Naive thymus-derived CD4-positive, alpha-beta T cell (primary cell): ENCODE measurements at regions not wholly inside any gene's neighbourhood (a gene's known extent, or its start where the extent isn't known, plus 50 kb on each side); places are given as distances from the start of the nearest gene placed in this dataset.

ENCODE experiments used
- ATAC-seq: fragments of 150-1000 bp; cut with Tn5 transposase; 2 replicates; pipeline ENCODE4 v1.10.0; 2021; ENCODE audit warnings: mild to moderate bottlenecking, moderate library complexity
- CTCF ChIA-PET: fragments of 350-600 bp; sonication (Branson Sonifier 250); formaldehyde crosslinking; loops from one replicate; lab custom pipeline; 2021; ENCODE audit warnings: antibody characterized with exemption; lab: Charles Lee
- POLR2A ChIA-PET: fragments of 350-600 bp; sonication (Branson Sonifier 250); formaldehyde crosslinking; loops from one replicate; lab custom pipeline; 2021; ENCODE audit warnings: antibody characterized with exemption, inconsistent platforms; lab: Charles Lee
- DNase-seq, 9 donors: peaks; one replicate each; pipeline versions ENCODE4 v3.0.0 to v3.0.0-alpha.2; 2020 to 2022; ENCODE audit warnings: mixed read lengths in 1 of 9
- H3K27ac ChIP-seq: one replicate; pipeline ENCODE4 v1.7.0; 2013; ENCODE audit warnings: mild to moderate bottlenecking, low read depth, low read length, moderate library complexity
- H3K27me3 ChIP-seq, 2 donors: one replicate each; pipeline ENCODE4 v1.7.0; 2013; ENCODE audit warnings: low read length in 2 of 2, mild to moderate bottlenecking in 2 of 2, moderate library complexity in 2 of 2; ENCODE audit not compliant: control insufficient read depth in 2 of 2, insufficient read depth in 2 of 2
- H3K36me3 ChIP-seq, 3 experiments: 1 replicate in 2 of 3; 2 replicates in 1 of 3; pipeline ENCODE4 v1.7.0; 2013; ENCODE audit warnings: low read length in 3 of 3, mild to moderate bottlenecking in 3 of 3, moderate library complexity in 1 of 3; ENCODE audit not compliant: insufficient read depth in 3 of 3, control insufficient read depth in 2 of 3
- H3K4me1 ChIP-seq, 2 donors: one replicate each; pipeline ENCODE4 v1.7.0; 2013; ENCODE audit warnings: low read length in 2 of 2, mild to moderate bottlenecking in 2 of 2, moderate library complexity in 1 of 2; ENCODE audit not compliant: control insufficient read depth in 2 of 2, insufficient read depth in 2 of 2
- H3K4me3 ChIP-seq: 2 replicates; pipeline ENCODE4 v1.7.0; 2013; ENCODE audit warnings: mild to moderate bottlenecking, low read length
- H3K9me3 ChIP-seq, 3 experiments: 1 replicate in 2 of 3; 2 replicates in 1 of 3; pipeline ENCODE4 v1.7.0; 2013; ENCODE audit warnings: low read length in 3 of 3; ENCODE audit not compliant: control insufficient read depth in 2 of 3
- H3K27ac Mint-ChIP-seq, 9 donors: one replicate each; pipeline ENCODE4 v1.8.0; 2020 to 2022; ENCODE audit warnings: mixed read lengths in 9 of 9, mild to moderate bottlenecking in 8 of 9, moderate library complexity in 5 of 9, inconsistent platforms in 2 of 9
- H3K27me3 Mint-ChIP-seq, 5 donors: one replicate each; pipeline ENCODE4 v1.8.0; 2021 to 2022; ENCODE audit warnings: mixed read lengths in 5 of 5, mild to moderate bottlenecking in 1 of 5
- H3K36me3 Mint-ChIP-seq, 5 donors: one replicate each; pipeline ENCODE4 v1.8.0; 2020 to 2022; ENCODE audit warnings: mixed read lengths in 5 of 5, mild to moderate bottlenecking in 3 of 5, inconsistent platforms in 1 of 5
- H3K4me1 Mint-ChIP-seq, 7 donors: one replicate each; pipeline ENCODE4 v1.8.0; 2020 to 2022; ENCODE audit warnings: mixed read lengths in 7 of 7, mild to moderate bottlenecking in 3 of 7, inconsistent platforms in 1 of 7
- H3K4me3 Mint-ChIP-seq, 10 donors: one replicate each; pipeline ENCODE4 v1.8.0; 2020 to 2022; ENCODE audit warnings: mild to moderate bottlenecking in 10 of 10, mixed read lengths in 10 of 10, moderate library complexity in 6 of 10, inconsistent platforms in 2 of 10
- H3K9me3 Mint-ChIP-seq, 11 donors: one replicate each; pipeline ENCODE4 v1.8.0; 2020 to 2022; ENCODE audit warnings: mixed read lengths in 11 of 11, mild to moderate bottlenecking in 4 of 11, inconsistent platforms in 1 of 11, moderate library complexity in 1 of 11
- intact Hi-C, 2 donors: fragments of 100-400 bp; cut with micrococcal nuclease; formaldehyde crosslinking; loops; one replicate each; pipeline ENCODE4 v1.15.1; 2023

GRCh38 chr4:111020476-111020875 is 397.6 kb upstream of the PITX2 start:
- H3K36me3 ChIP-seq: no peaks in the 10 kb centered on the region
- POLR2A ChIA-PET: no interaction called here
- Mint-ChIP-seq H3K4me1 (no peaks in the 10 kb centered on the region), H3K4me3 (no peak overlapping the region), H3K36me3 (no peaks in the 10 kb centered on the region), H3K27ac (no peak overlapping the region), H3K9me3 (peaks cover 0 to 6% (median 3%) of the 10 kb centered on the region in 11 donors), H3K27me3 (peaks cover 0 to 4% (median 0%) of the 10 kb centered on the region in 5 donors)
- CTCF ChIA-PET: no interaction called here
- no peaks in the 10 kb centered on the region for H3K27me3 ChIP-seq
- intact Hi-C loops: no loop called here
- H3K4me1 ChIP-seq: no peaks in the 10 kb centered on the region
- ATAC-seq: no peak
- no peak overlapping the region for H3K4me3 ChIP-seq
- no peaks in the 10 kb centered on the region for H3K9me3 ChIP-seq
- DNase-seq: no peak
- no peak overlapping the region for H3K27ac ChIP-seq

DNA sequence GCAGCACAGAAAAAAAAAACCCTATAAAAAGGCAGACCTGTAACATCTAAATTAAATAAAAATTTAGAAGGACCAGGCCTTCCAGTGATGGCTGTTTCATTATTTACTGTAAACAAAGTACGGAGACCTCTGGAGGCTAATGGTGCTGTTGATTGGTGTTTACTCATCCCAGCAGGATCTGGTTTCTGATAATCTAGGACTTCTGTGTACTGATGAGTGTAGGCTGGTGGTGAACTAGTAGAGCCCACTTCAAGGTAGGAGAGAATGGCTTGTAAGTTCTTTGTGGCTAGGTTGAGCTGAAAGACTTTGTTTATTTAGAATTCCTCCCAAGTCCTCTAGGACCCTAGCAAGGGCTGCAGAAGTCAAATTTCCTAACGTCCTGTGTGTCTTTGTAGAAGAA is 398.1 kb upstream of the PITX2 start:
- no peak for ATAC-seq
- no peak for DNase-seq
- no peak overlapping the region for H3K4me3 ChIP-seq
- no peaks in the 10 kb centered on the region for H3K36me3 Mint-ChIP-seq
- intact Hi-C loops: no loop called here
- H3K9me3 Mint-ChIP-seq: peaks cover 0 to 6% (median 3%) of the 10 kb centered on the region in 11 donors
- H3K9me3 ChIP-seq: no peaks in the 10 kb centered on the region
- peaks cover 0 to 4% (median 0%) of the 10 kb centered on the region in 5 donors for H3K27me3 Mint-ChIP-seq
- H3K36me3 ChIP-seq: no peaks in the 10 kb centered on the region
- no peak overlapping the region for H3K27ac Mint-ChIP-seq
- no peak overlapping the region for H3K27ac ChIP-seq
- no peaks in the 10 kb centered on the region for H3K27me3 ChIP-seq
- H3K4me1 Mint-ChIP-seq: no peaks in the 10 kb centered on the region
- H3K4me3 Mint-ChIP-seq: no peak overlapping the region
- CTCF ChIA-PET: no interaction called here
- no peaks in the 10 kb centered on the region for H3K4me1 ChIP-seq
- POLR2A ChIA-PET: no interaction called here

DNA sequence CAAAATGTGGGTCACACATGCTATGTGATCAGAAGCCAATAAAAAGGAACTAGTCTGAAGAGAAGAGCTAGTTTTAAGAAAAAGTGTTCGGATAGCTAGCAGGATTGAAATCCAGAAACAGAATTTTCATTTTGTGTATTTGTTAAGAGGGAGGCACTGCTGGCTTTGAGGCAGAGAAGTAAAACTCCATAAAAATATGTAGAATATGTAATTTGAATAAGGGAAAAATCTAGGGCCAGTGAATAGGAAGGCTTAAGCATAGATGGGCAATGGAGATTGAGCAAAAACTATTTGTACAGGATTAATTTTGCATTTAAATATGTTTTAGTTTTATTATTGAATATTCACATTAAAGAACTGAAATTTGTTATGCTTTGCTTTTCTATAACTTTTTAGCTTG is 399.9 kb upstream of the PITX2 start:
- POLR2A ChIA-PET: no interaction called here

GRCh38 chr4:111027526-111027925 is 404.6 kb upstream of the PITX2 start:
- no peaks in the 10 kb centered on the region for H3K36me3 Mint-ChIP-seq
- H3K9me3 Mint-ChIP-seq: peaks cover 0 to 14% (median under 1%) of the 10 kb centered on the region in 11 donors
- no peak overlapping the region for H3K4me3 Mint-ChIP-seq
- intact Hi-C loops: no loop called here
- H3K4me1 Mint-ChIP-seq: no peaks in the 10 kb centered on the region
- ATAC-seq (no peak), DNase-seq (no peak)
- no peaks in the 10 kb centered on the region for H3K4me1 ChIP-seq
- H3K9me3 ChIP-seq: no peaks in the 10 kb centered on the region
- H3K27ac ChIP-seq: no peak overlapping the region
- CTCF ChIA-PET: no interaction called here
- H3K27ac Mint-ChIP-seq: peak overlapping the region in 1 of 9 donors; percentile 25
- no peaks in the 10 kb centered on the region for H3K27me3 Mint-ChIP-seq
- POLR2A ChIA-PET: no interaction called here
- no peak overlapping the region for H3K4me3 ChIP-seq
- H3K36me3 ChIP-seq: no peaks in the 10 kb centered on the region
- H3K27me3 ChIP-seq: no peaks in the 10 kb centered on the region

More for the DNA sequence above, 399.9 kb upstream of the PITX2 start:
- H3K9me3 Mint-ChIP-seq: peaks cover 0 to 9% (median 3%) of the 10 kb centered on the region in 11 donors
- H3K4me1 Mint-ChIP-seq: no peaks in the 10 kb centered on the region
- ATAC-seq (no peak), DNase-seq (no peak)
- peaks cover 0 to 4% (median 0%) of the 10 kb centered on the region in 5 donors for H3K27me3 Mint-ChIP-seq
- CTCF ChIA-PET: no interaction called here
- Histone ChIP-seq H3K27ac (no peak overlapping the region), H3K36me3 (no peaks in the 10 kb centered on the region), H3K27me3 (no peaks in the 10 kb centered on the region), H3K4me1 (no peaks in the 10 kb centered on the region), H3K4me3 (no peak overlapping the region), H3K9me3 (no peaks in the 10 kb centered on the region)
- no peak overlapping the region for H3K4me3 Mint-ChIP-seq
- intact Hi-C loops: no loop called here
- H3K27ac Mint-ChIP-seq: no peak overlapping the region
- no peaks in the 10 kb centered on the region for H3K36me3 Mint-ChIP-seq

DNA sequence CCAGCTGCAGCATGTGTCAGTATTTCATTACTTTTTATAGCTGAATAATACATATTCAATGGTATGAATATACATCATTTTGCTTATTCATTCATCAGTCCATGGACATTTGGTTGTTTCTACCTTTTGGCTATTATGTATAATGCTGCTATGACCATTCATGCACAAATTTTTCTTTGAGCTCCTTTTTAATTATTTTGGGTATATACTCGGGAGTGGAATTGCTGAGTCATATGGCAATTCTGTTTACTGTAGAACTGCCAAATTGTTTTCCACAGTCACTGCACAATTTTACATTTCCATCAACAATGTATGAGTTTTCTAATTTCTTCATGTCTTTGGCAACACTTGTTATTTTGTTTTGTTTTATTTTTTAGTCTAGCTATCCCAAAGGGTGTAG is 405.9 kb upstream of the PITX2 start:
- DNase-seq (no peak), ATAC-seq (no peak)
- Mint-ChIP-seq H3K4me3 (no peak overlapping the region), H3K4me1 (no peaks in the 10 kb centered on the region), H3K36me3 (no peaks in the 10 kb centered on the region), H3K27ac (no peak overlapping the region), H3K27me3 (no peaks in the 10 kb centered on the region), H3K9me3 (peaks cover 0 to 14% (median 0%) of the 10 kb centered on the region in 11 donors)
- H3K4me1 ChIP-seq: no peaks in the 10 kb centered on the region
- H3K4me3 ChIP-seq: no peak overlapping the region
- H3K36me3 ChIP-seq: no peaks in the 10 kb centered on the region
- intact Hi-C loops: no loop called here
- H3K27ac ChIP-seq: no peak overlapping the region
- ChIA-PET CTCF (no interaction called here), POLR2A (no interaction called here)
- H3K9me3 ChIP-seq: no peaks in the 10 kb centered on the region
- no peaks in the 10 kb centered on the region for H3K27me3 ChIP-seq

GRCh38 chr4:111031001-111031579 is 408.2 kb upstream of the PITX2 start:
- ChIA-PET CTCF (no interaction called here), POLR2A (no interaction called here)
- Histone ChIP-seq H3K4me3 (no peak overlapping the region), H3K4me1 (no peaks in the 10 kb centered on the region), H3K27me3 (no peaks in the 10 kb centered on the region), H3K9me3 (no peaks in the 10 kb centered on the region), H3K27ac (no peak overlapping the region), H3K36me3 (no peaks in the 10 kb centered on the region)
- Mint-ChIP-seq H3K4me1 (no peaks in the 10 kb centered on the region), H3K4me3 (no peak overlapping the region), H3K27me3 (no peaks in the 10 kb centered on the region), H3K36me3 (no peaks in the 10 kb centered on the region), H3K9me3 (peaks cover 0 to 11% (median 0%) of the 10 kb centered on the region in 11 donors), H3K27ac (peak overlapping the region in 1 of 9 donors; percentile 49)
- no peak for DNase-seq
- no peak for ATAC-seq
- intact Hi-C loops: no loop called here

GRCh38 chr4:111031596-111031995 is 408.7 kb upstream of the PITX2 start:
- Mint-ChIP-seq H3K36me3 (no peaks in the 10 kb centered on the region), H3K9me3 (peaks cover 0 to 11% (median 0%) of the 10 kb centered on the region in 11 donors), H3K4me1 (no peaks in the 10 kb centered on the region), H3K27me3 (no peaks in the 10 kb centered on the region), H3K27ac (no peak overlapping the region), H3K4me3 (no peak overlapping the region)
- Histone ChIP-seq H3K9me3 (no peaks in the 10 kb centered on the region), H3K4me3 (no peak overlapping the region), H3K4me1 (no peaks in the 10 kb centered on the region), H3K27ac (no peak overlapping the region), H3K36me3 (no peaks in the 10 kb centered on the region), H3K27me3 (no peaks in the 10 kb centered on the region)
- DNase-seq: no peak
- ChIA-PET POLR2A (no interaction called here), CTCF (no interaction called here)
- ATAC-seq: no peak
- intact Hi-C loops: no loop called here
